Epithelial cell of prostate (primary cell): ENCODE measurements at regions not wholly inside any gene's neighbourhood (a gene's known extent, or its start where the extent isn't known, plus 50 kb on each side); places are given as distances from the start of the nearest gene placed in this dataset.

Source experiments
- DNase-seq: peaks from one replicate; pipeline ENCODE4 v3.0.0-alpha.2; 2011; ENCODE audit warnings: low read depth, low spot score
- H3K27ac ChIP-seq: fragments of 450-650 bp; 2 replicates; pipeline ENCODE4 v1.5.1; 2017; ENCODE audit warnings: mild to moderate bottlenecking

GRCh38 chr2:10252661-10253060 lies 50.0 kb upstream of the HPCAL1 start:
- DNase-seq: no peak
- H3K27ac ChIP-seq: no peak overlapping the region
